ENCODE measurements at regions not wholly inside any gene's neighbourhood (a gene's known extent, or its start where the extent isn't known, plus 50 kb on each side); places are given as distances from the start of the nearest gene placed in this dataset.

GRCh38 chr4:1570291-1571164 is 113.6 kb downstream of the FAM53A start:
- TF ChIP-seq CTCF (IDR thresholded peaks at IDR 0.05; ENCODE audit: insufficient read depth, low read length) (no peak), POLR2AphosphoS5 (IDR thresholded peaks at IDR 0.05; ENCODE audit: low read depth) (no peak), REST (IDR thresholded peaks at IDR 0.05; ENCODE audit: insufficient replicate concordance, low read depth) (no peak), GABPA (IDR thresholded peaks at IDR 0.05; ENCODE audit: low read depth) (no peak), SPI1 (IDR thresholded peaks at IDR 0.05; ENCODE audit: borderline replicate concordance, low read depth) (no peak)
- Histone ChIP-seq H3K27ac (replicated peaks) (no peak overlapping the region), H3K4me3 (replicated peaks; ENCODE audit: insufficient read depth, low read length) (no peak overlapping the region), H3K27me3 (ENCODE audit: insufficient read depth, poor library complexity, severe bottlenecking) (peaks cover 6% of the 10 kb centered on the region)
- DNase-seq (ENCODE audit: low read depth in 1 of 2, low spot score in 1 of 2), result no peak

GRCh38 chr4:1569461-1570151 is 114.5 kb downstream of the FAM53A start:
- peaks cover 6% of the 10 kb centered on the region for H3K27me3 ChIP-seq (ENCODE audit: insufficient read depth, poor library complexity, severe bottlenecking)
- H3K27ac ChIP-seq (replicated peaks), result no peak overlapping the region
- TF ChIP-seq CTCF (IDR thresholded peaks at IDR 0.05; ENCODE audit: insufficient read depth, low read length), result no peak
- TF ChIP-seq REST (IDR thresholded peaks at IDR 0.05; ENCODE audit: insufficient replicate concordance, low read depth), result no peak
- TF ChIP-seq POLR2AphosphoS5 (IDR thresholded peaks at IDR 0.05; ENCODE audit: low read depth), result no peak
- TF ChIP-seq GABPA (IDR thresholded peaks at IDR 0.05; ENCODE audit: low read depth), result no peak
- TF ChIP-seq SPI1 (IDR thresholded peaks at IDR 0.05; ENCODE audit: borderline replicate concordance, low read depth), result no peak
- no peak for DNase-seq (ENCODE audit: low read depth in 1 of 2, low spot score in 1 of 2)
- no peak overlapping the region for H3K4me3 ChIP-seq (replicated peaks; ENCODE audit: insufficient read depth, low read length)

- Histone ChIP-seq H3K27me3 (ENCODE audit: insufficient read depth, poor library complexity, severe bottlenecking) (peaks cover 6% of the 10 kb centered on the region), H3K27ac (replicated peaks) (no peak overlapping the region), H3K4me3 (replicated peaks; ENCODE audit: insufficient read depth, low read length) (no peak overlapping the region)
- TF ChIP-seq REST (IDR thresholded peaks at IDR 0.05; ENCODE audit: insufficient replicate concordance, low read depth) (no peak), POLR2AphosphoS5 (IDR thresholded peaks at IDR 0.05; ENCODE audit: low read depth) (no peak), GABPA (IDR thresholded peaks at IDR 0.05; ENCODE audit: low read depth) (no peak), SPI1 (IDR thresholded peaks at IDR 0.05; ENCODE audit: borderline replicate concordance, low read depth) (no peak), CTCF (IDR thresholded peaks at IDR 0.05; ENCODE audit: insufficient read depth, low read length) (no peak)
- DNase-seq (ENCODE audit: low read depth in 1 of 2, low spot score in 1 of 2), result no peak
Observed at GRCh38 chr4:1568855-1569460, 115.2 kb downstream of the FAM53A start.
